ENCODE measurements at regions not wholly inside any gene's neighbourhood (a gene's known extent, or its start where the extent isn't known, plus 50 kb on each side); places are given as distances from the start of the nearest gene placed in this dataset.
"Not testable (repeated sequence)": the region's sequence is repeated elsewhere in the genome, so short reads cannot be mapped to it uniquely, and the experiment has no call there.

DNA sequence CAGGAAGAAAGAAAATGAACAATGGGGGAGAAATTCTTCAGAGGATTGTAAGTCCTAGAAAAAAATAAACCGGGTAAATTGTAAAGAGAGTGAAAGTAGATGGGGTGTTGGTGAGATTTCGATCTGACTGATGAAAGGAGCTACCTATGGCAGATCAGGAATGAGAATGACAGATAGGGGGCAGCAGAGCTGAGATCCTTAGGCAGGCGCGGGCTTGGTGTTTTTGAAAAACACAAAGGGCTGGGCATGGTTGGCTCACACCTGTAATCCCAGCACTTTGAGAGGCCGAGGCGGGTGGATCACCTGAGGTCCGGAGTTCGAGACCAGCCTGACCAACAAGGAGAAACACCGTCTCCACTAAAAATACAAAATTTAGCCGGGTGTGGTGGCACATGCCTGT lies 1468.6 kb upstream of the SLC10A2 start:
- intact Hi-C loops (cut with DNase I): no loop called here
- DNase-seq: peak in 2 of 10 donors; percentile 44 to 59

DNA sequence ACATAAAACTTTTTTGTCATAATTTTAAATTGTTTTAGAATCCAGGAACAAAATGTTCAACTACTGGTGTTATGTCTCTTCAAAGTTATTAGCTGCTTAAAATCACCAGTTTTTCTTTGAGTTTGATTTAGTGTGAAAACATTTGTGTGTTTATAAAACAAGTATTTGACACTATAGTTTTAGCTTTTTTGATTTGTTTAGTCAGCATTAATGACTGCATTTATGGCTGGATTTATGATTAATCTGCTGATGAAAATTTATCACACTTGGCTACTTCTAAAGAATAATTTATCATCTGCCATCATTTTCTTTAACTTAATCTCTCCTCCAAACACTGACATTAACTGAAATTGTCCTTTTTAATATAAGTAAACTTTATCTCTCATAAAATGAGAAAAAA lies 1465.9 kb upstream of the SLC10A2 start:
- intact Hi-C loops (cut with DNase I): no loop called here
- DNase-seq: no peak

DNA sequence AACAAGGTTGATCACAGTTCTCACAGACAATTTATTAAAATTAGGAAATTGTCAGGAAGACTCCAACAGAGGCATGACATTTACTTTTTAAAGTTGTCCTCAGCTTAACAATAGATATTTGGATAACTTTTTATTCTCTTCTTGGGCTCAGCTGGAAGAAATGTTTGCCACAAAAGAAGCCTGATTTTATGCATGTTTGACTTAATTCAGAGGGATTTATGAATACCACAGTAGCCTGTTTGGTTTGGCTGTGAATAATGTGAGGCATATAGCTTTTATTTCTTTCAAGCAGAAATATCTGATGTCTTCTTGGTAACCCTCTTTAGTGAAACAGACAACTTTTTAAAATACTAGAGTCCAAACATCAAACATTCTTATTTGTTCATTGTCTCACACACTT lies 1464.5 kb upstream of the SLC10A2 start:
- no peak for DNase-seq
- intact Hi-C loops (cut with DNase I): no loop called here

DNA sequence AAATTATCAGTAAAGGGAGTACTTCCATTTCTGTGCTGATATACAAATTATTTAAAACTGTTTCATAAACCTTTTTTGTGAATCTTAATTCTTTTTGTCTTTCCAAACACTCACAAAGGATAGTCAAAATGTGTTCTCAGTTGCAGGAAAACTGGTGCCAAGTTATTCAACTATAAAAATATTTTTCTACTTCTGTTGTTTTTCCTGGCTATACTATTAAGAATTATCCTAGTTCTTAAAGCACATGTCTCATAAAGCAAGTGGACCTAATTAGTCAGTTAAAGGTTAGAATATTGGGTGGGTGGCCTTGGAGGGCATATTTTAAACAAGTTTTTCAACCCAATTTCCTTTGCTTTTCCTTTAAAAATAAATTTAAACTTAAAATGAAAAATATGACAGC lies 1460.3 kb upstream of the SLC10A2 start:
- DNase-seq: no peak

DNA sequence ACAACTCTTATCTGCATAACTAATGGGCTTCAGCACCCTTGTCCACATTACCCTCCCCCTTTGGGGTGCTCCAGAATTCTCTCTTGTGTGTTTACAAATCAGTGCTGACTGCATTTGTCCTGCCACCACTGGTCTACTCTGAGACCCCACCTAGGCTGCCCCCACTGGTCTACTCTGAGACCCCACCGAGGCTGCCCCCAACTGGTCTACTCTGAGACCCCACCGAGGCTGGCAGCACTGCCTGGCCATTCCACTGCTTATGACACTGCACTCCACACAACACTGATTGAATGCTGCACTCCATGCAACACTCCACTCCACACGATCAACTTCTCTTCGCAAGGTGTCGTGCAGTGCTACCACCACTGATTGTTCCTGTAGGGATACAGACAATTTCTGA lies 1459.2 kb upstream of the SLC10A2 start:
- intact Hi-C loops (cut with DNase I): no loop called here
- DNase-seq: peak in 3 of 10 donors; percentile 18 to 64 (median 44)

More for the DNA sequence above, 1460.3 kb upstream of the SLC10A2 start:
- intact Hi-C loops (cut with DNase I): no loop called here

DNA sequence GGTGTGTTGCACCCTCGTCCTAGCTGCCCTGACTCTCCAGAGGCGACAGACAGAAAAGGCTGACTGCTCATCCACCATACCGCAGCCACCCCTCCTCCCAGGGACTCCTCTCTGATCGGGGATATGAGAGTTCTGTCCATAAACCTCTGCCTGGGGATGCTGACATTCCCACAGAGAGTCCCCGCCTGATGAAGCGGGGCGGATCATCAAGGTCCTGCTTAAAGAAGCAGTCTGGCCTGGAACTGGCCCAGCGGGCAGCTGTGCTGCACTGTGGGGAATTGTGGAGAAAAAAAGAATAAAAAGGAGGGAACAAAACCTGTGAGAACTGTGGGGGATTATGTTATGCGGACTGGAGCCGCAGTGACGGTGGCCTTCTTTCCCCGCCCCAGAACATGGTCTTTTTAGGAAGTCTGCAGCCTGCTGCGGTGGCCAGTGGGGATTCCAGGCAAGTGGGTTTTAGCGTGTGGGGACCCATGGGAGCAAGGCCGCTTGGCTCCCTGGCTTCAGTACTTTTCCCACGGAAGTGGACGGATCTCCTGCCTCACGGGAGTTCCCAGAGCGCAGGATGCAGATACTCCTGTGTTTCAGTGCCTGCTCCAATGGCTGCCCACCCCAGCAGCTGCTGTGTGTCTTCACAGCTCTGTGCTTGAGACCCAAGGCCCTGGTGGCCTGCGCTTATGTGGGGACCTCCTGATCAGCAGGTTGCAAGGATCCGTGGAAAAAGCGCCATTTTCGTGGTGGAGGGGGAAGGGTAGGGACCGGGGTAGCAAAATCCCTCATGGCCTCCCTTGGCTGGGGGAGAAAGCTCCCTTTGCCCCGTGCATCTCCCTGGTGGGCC lies 1456.2 kb upstream of the SLC10A2 start:
- intact Hi-C loops (cut with DNase I): no loop called here
- peak in 3 of 10 donors; percentile 39 to 66 (median 55) for DNase-seq

DNA sequence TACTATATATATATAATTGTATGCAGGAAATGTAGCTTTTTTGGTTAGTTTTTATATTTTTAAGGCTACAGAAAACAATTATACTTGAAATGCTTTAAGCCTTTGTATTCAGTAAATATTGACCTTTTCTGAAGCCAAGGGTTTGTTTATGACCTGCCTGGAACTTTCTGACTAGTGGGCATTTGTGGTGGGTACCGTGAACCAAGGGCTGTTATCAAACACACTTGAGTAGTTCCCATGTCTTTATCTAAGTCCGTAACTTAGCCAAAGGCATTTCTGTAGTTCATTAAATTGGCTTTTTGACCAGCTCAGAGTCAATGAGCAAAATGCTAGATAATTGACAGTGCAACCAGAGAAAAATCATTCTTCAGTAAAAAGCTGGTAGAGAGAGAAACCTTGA lies 1444.2 kb upstream of the SLC10A2 start:
- intact Hi-C loops (cut with DNase I): no loop called here

DNA sequence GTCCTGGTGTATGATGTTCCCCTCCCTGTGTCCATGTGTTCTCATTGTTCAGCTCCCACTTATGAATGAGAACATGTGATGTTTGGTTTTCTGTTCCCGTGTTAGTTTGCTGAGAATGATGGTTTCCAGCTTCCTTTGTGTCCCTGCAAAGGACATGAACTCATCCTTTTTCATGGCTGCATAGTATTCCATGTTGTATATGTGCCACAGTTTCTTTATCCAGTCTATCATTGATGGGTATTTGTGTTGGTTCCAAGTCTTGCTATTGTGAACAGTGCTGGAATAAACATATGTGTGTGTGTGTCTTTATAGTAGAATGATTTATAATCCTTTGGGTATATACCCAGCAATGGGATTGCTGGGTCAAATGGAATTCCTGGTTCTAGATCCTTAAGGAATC lies 1427.3 kb upstream of the SLC10A2 start:
- intact Hi-C loops (cut with DNase I); DNase-seq: not testable (repeated sequence)

More for the DNA sequence above, 1444.2 kb upstream of the SLC10A2 start:
- DNase-seq: no peak

DNA sequence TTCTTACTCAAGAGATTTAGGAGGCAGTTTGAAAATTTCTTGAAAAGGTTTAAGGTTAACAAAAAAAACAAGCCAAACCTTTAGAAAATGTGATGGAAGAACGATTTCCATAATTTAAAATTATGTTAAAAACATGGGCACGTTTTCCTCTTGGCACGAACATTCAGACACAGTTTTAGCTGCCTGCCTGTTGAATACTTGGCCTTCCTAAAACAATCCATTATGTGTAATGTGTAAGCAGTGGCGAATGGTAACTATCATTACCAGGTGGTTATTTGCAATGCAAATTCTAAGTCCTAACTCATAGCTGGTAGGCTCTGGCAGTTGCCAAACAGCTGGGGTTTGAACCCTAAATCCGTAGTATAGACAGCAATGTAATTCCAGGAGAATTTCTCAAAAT lies 1425.7 kb upstream of the SLC10A2 start:
- intact Hi-C loops (cut with DNase I): no loop called here
- no peak for DNase-seq

DNA sequence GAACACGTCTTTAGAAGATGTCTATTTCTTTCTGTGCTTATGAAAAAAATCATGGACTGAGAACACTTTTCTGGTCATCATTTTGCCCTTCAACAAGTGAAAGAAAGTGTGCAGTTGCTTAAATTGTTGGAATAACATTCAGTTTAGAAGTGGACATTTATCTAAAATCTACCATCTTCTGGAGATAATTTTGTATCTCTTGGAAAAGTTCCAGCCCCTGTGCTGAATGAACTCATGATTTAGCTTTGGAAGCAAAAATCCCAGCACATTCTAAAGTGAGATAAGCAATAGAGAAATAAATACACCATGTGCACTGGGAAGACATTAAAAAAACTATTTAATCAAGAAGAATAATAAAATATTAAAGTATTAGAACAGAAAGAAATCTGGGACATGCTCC lies 1420.8 kb upstream of the SLC10A2 start:
- intact Hi-C loops (cut with DNase I): no loop called here
- no peak for DNase-seq

DNA sequence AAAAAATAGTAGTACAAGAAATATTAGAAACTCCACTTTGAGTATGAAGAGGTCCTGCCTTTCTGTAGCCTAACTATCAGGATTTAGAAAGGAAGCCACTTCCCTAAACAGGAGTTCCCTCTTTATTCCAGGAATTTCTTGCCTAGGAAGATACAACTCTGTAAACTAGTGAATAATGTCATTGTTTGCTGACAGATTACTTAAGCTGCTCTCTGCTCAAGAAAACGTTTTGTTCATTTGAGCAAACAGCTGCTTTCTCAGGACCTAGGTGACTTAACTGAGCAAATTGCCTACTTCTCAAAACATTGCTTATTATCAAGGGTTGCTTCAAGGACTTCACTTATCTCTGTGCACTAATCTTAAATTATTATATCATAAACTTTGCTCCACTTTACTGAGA lies 1419.4 kb upstream of the SLC10A2 start:
- DNase-seq: no peak
- intact Hi-C loops (cut with DNase I): no loop called here

DNA sequence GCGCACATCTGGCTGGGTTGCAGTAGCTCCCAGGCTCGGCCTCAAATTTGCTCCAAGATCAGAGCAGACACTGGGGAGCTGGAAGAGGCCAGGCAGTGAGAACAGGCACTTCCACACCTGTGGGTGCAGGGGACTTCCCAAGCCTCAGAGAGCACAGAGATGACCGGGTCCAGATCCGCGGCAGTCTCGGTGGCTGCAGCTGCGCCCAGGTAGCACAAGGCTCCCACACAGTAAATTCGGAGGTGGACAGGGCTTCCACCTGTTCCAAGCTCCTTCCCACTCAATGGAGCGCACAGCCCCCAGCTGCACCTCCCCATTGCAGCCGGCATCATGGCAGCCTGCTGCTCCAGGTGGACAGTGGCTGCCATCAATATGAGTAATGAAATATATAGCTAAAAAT lies 1417.4 kb upstream of the SLC10A2 start:
- peak in 1 of 10 donors; percentile 81 for DNase-seq
- intact Hi-C loops (cut with DNase I): no loop called here

DNA sequence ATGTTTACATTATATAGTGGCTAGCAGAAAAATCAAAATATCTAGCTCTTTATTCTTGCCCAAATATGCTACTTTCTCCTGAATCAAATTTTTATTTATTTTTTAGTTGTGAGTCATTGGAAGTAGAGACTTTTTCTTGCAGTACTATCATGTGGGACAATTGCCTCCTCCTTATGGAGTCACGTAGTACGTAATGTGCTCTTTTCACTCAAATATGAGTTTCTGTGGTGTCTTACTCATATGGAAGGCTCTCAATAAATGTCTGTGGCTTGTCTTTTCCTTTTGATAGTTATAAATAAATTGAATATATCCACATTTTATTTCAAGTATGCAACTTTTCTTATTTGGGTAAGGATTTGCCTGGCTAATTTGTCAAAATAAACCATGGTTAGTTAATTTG lies 1411.0 kb upstream of the SLC10A2 start:
- intact Hi-C loops (cut with DNase I): no loop called here
- DNase-seq: no peak

DNA sequence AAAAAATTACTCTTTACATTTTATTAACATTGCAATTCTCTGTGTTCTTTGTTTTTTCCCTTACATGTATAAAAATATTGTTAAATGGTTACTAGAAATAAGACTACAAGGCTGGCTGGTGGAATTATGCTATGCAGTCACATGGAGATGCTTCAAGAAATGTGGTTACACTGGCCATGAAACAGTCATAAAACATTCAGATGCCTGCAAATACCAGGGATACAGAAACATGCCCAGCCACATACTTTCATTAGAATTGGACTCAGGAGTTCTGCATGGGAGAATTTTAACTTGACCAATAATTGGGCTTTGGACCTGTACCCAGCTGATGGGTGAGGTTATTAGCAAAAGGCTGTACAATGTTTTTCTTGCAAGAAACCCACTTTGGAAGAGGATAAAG lies 1407.7 kb upstream of the SLC10A2 start:
- DNase-seq: no peak
- intact Hi-C loops (cut with DNase I): no loop called here

DNA sequence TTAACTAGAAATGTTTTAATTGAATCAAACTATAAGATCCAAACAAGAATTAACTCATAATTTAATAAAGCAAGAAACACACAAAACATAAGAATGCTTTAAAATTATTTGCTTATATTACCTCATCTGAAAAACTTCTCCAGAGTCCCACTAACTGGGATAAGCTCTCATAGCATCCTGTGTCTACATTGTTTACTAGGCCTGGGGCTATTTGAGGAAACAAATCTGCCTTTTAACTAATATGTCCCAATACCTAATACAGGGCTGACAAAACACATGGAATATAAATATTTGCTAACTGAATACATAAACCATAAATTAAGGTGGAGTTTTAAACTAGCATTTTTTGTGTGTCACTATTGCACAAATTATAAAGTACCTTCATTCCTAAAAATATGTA lies 1399.8 kb upstream of the SLC10A2 start:
- intact Hi-C loops (cut with DNase I): no loop called here
- DNase-seq: no peak

DNA sequence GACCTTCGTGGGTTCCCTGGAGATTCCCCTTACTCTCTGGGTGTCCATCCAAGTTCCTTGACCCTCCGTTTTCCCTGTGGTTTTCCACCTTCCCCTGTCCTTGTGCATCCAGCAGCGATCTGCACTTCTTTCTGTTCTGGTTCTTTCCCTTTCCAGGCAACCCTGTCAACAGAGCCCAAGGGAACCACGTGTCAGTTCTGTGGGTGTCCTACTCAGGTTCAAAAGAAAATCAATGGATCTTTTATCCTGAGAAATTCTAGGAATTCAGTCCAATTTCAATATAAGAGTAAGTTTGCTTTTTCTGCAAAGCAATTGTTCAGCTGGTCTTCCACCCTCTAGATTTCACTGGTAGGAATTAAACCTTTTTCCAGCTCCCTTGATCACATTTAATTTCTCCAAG lies 1394.8 kb upstream of the SLC10A2 start:
- intact Hi-C loops (cut with DNase I): no loop called here

DNA sequence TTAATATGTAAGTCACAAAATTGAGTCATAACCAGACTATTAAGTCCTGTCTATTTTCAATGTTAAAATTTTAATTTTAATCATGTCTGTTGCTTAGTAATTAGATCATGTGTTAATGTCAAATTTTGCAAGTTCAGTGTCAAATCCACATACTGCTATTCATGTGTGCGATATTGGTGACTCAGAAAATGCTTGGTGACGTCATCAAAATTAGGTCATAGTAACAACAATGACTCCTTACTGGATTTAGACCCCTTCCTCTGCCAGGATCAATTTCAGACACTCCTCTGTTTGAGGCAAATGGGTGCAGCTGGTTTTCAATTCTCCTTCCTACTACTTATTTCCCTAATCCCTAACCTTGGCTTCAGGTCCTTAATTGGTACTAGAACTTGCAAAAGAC lies 1394.3 kb upstream of the SLC10A2 start:
- intact Hi-C loops (cut with DNase I): no loop called here
- no peak for DNase-seq

More for the DNA sequence above, 1394.8 kb upstream of the SLC10A2 start:
- DNase-seq: no peak

DNA sequence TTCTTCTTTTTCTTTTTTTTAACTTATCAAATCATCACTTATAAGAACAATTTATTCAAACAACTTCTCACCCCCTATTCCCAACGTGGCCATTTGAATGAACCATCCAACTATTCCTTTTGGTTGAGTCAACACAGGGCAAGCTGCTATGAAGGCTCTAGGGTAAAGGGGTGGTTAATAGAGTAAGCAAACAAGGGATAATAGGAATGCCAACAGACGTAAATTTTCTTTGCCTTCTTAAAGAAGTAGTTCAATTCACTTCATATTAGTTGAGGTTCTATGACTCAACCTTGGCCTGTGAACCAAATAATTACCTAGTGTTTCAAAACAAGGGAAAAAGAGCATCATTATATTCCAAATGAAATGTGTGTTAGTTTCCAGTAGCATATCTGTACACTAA lies 1383.8 kb upstream of the SLC10A2 start:
- intact Hi-C loops (cut with DNase I): no loop called here
- DNase-seq: no peak

DNA sequence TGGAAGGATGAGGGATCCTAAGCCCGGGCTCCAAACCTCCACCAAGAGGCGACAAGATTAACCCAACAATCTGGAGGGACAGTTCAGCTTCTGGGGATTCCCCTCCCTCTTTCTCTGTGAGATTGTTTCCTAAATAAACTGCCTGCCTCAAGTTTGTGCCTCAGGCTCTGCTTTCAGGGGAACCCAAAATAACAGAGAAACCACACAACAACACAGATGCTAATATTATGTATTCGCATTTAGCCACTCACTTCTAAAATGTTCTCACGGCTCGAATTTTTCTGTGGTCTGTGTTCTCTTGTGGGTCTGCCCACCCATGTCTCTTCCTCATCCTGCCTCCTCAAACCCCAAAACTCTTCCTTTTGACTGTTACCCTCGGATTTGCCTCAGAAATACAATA lies 1381.1 kb upstream of the SLC10A2 start:
- no peak for DNase-seq
- intact Hi-C loops (cut with DNase I): no loop called here

DNA sequence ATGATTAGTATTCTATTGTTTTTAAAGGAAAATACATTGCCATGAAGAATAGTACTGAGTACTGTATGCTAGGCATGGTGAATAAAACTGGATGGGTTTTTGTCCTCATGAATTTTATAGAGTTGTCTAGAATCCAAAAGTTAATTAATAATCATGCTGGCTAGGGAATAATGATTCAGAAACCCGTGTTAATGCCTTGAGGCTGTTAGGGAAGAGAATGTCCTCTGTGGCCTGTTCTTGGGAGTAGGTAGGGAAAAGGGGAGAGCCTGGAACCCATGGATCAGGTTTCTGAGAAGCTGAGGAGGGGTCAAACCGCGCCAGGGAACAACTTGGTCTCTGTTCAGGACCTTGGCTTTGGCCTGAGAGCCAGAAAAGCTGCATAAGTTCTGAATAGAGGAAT lies 1376.3 kb upstream of the SLC10A2 start:
- no peak for DNase-seq
- intact Hi-C loops (cut with DNase I): no loop called here

DNA sequence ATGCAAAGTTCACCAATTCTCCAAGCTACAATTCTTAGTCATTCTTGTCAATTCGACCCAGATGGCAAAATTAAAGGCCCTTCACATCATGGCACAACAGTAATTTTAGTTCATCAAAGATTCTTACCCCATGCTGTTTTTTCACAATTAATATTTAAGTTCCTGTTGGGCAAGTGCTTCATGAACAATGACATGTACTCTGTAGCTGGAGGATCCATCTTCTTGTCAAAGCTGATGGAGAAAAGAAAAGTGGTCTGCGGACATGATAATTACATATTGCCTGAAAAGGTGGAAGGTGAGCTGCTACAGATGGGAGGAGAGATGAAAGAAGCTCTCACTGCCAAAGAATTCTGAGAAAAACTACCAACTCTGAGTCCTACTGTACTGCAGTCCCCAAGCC lies 1370.3 kb upstream of the SLC10A2 start:
- intact Hi-C loops (cut with DNase I): no loop called here
- no peak for DNase-seq

DNA sequence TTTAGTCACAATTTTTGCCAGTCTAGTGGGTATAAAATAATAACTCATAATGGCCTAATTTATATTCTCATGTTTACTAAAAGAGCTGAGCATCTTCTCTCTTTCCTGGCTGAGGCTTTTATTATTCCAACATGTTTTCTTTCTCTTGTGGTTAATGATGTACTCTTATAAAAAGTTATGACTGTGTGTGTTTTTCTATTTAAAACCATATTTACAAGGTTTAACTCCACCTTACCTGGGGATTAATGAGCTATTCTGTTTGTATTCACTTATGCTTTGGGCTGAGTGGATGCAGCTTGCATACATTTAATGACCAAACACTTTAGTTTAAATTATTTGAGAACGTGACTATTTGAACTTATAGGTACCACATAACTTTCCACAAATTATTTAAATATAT lies 1365.7 kb upstream of the SLC10A2 start:
- intact Hi-C loops (cut with DNase I): no loop called here
- DNase-seq: no peak

DNA sequence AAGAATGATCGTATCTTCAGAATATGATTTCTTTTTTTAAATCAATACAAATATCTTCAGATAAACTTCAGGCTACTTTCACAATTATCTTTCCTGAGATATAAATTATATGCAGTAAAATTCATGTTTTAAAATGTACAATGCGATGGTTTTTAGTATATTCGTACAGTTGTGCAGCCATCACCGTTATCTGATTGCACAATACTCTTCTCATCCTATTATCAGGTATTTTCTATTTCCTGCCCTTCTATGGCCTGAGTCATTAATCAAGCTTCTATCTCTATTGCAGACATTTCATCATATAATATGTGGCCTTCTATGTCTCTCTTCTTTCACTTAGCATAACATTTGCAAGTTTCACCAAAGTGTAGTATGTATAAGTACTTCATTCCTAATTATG lies 1360.2 kb upstream of the SLC10A2 start:
- no peak for DNase-seq
- intact Hi-C loops (cut with DNase I): no loop called here

Data from posterior cingulate gyrus (tissue), 11 donors.